ENCODE measurements at regions not wholly inside any gene's neighbourhood (a gene's known extent, or its start where the extent isn't known, plus 50 kb on each side); places are given as distances from the start of the nearest gene placed in this dataset.

GRCh38 chr13:69204620-69205019, 903.0 kb upstream of the ATXN8OS start:
- TF ChIP-seq, protein P1, sequence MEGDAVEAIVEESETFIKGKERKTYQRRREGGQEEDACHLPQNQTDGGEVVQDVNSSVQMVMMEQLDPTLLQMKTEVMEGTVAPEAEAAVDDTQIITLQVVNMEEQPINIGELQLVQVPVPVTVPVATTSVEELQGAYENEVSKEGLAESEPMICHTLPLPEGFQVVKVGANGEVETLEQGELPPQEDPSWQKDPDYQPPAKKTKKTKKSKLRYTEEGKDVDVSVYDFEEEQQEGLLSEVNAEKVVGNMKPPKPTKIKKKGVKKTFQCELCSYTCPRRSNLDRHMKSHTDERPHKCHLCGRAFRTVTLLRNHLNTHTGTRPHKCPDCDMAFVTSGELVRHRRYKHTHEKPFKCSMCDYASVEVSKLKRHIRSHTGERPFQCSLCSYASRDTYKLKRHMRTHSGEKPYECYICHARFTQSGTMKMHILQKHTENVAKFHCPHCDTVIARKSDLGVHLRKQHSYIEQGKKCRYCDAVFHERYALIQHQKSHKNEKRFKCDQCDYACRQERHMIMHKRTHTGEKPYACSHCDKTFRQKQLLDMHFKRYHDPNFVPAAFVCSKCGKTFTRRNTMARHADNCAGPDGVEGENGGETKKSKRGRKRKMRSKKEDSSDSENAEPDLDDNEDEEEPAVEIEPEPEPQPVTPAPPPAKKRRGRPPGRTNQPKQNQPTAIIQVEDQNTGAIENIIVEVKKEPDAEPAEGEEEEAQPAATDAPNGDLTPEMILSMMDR (IDR thresholded peaks at IDR 0.05; ENCODE audit: insufficient read depth, low read length, poor library complexity, severe bottlenecking) = no peak
- DNase-seq (ENCODE audit: extremely low read depth, insufficient read length) = no peak

DNA sequence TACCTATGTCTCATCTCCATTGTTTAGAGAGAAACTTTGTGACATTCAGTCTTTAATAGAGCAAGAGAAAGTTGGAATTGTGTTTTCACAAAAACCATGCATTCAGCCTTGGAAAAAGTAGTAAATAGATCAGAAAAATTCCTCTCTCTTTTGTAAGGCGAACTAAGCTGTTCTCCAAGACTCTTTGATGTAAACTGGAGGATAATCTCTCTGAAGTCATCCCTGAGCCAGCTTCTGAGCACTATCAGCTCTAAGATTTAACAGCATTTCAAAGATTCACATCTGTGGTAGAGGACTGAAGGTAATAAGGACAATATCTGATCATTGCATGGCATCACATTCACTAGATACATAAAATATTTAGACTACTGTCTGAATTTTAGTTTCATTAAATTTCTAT, 904.6 kb upstream of the ATXN8OS start:
- no peak for DNase-seq (ENCODE audit: extremely low read depth, insufficient read length)
- H3K4me3 ChIP-seq (replicated peaks; ENCODE audit: low read depth, low read length) = no peak overlapping the region
- TF ChIP-seq, protein P1 (IDR thresholded peaks at IDR 0.05; ENCODE audit: insufficient read depth, low read length, poor library complexity, severe bottlenecking) = no peak

More at GRCh38 chr13:69204620-69205019, 903.0 kb upstream of the ATXN8OS start:
- Histone ChIP-seq H3K4me3 (replicated peaks; ENCODE audit: low read depth, low read length) (no peak overlapping the region), H3K36me3 (ENCODE audit: control insufficient read depth, insufficient read depth, low read length) (no peaks in the 10 kb centered on the region), H3K27me3 (replicated peaks; ENCODE audit: control insufficient read depth, insufficient read depth, low read length) (no peaks in the 10 kb centered on the region)

DNA sequence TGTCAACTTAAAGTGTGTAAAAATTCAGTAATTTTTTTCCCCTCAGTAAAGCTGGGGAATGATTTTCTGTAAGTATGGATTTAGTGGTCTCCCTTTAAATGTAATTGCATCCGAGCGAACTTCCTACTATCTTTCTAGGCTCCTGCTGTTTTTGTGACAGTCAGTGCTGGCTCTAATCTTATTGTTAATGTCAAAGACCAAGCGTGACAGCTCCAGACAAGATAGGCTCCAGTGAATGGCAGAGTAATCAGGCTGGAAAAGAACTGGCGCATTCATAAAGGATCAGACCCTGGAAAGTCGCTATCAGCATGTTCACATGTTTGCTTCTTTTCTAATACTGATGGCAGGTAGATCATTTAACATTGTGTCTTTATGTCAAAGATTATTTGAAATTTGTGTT, 908.0 kb upstream of the ATXN8OS start:
- TF ChIP-seq, protein P1 (IDR thresholded peaks at IDR 0.05; ENCODE audit: insufficient read depth, low read length, poor library complexity, severe bottlenecking) = no peak
- no peak for DNase-seq (ENCODE audit: extremely low read depth, insufficient read length)
- no peaks in the 10 kb centered on the region for H3K27me3 ChIP-seq (replicated peaks; ENCODE audit: control insufficient read depth, insufficient read depth, low read length)
- no peak overlapping the region for H3K4me3 ChIP-seq (replicated peaks; ENCODE audit: low read depth, low read length)
- no peaks in the 10 kb centered on the region for H3K36me3 ChIP-seq (ENCODE audit: control insufficient read depth, insufficient read depth, low read length)

More for the DNA sequence above, 904.6 kb upstream of the ATXN8OS start:
- Histone ChIP-seq H3K27me3 (replicated peaks; ENCODE audit: control insufficient read depth, insufficient read depth, low read length) (no peaks in the 10 kb centered on the region), H3K36me3 (ENCODE audit: control insufficient read depth, insufficient read depth, low read length) (no peaks in the 10 kb centered on the region)

GRCh38 chr13:69198706-69199105, 908.9 kb upstream of the ATXN8OS start:
- DNase-seq (ENCODE audit: extremely low read depth, insufficient read length) = no peak
- TF ChIP-seq, protein P1 (IDR thresholded peaks at IDR 0.05; ENCODE audit: insufficient read depth, low read length, poor library complexity, severe bottlenecking) = no peak
- Histone ChIP-seq H3K4me3 (replicated peaks; ENCODE audit: low read depth, low read length) (no peak overlapping the region), H3K36me3 (ENCODE audit: control insufficient read depth, insufficient read depth, low read length) (no peaks in the 10 kb centered on the region), H3K27me3 (replicated peaks; ENCODE audit: control insufficient read depth, insufficient read depth, low read length) (no peaks in the 10 kb centered on the region)

DNA sequence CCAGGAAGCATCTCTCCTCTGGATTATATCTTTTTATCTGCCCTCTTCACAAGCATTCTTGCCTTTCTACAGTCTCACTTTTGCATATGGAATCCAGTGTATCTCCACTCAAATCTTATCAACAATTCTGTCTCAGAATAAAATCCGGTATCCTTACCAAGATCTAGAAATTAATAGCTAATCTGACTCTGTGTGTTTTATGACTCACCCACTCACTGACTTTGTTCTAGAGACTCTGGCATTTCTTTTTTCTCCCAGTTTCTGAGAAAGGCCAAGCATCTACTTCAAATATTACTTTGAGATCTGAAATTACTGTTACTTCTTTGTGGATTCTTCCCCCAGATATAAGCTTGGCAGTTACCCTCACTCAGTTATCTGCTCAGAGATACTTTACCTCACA, 913.5 kb upstream of the ATXN8OS start:
- TF ChIP-seq, protein P1 (IDR thresholded peaks at IDR 0.05; ENCODE audit: insufficient read depth, low read length, poor library complexity, severe bottlenecking) = no peak
- no peak for DNase-seq (ENCODE audit: extremely low read depth, insufficient read length)
- H3K4me3 ChIP-seq (replicated peaks; ENCODE audit: low read depth, low read length) = no peak overlapping the region
- no peaks in the 10 kb centered on the region for H3K27me3 ChIP-seq (replicated peaks; ENCODE audit: control insufficient read depth, insufficient read depth, low read length)
- H3K36me3 ChIP-seq (ENCODE audit: control insufficient read depth, insufficient read depth, low read length) = no peaks in the 10 kb centered on the region

GRCh38 chr13:69180034-69180433, 927.6 kb upstream of the ATXN8OS start:
- TF ChIP-seq, protein P1 (IDR thresholded peaks at IDR 0.05; ENCODE audit: insufficient read depth, low read length, poor library complexity, severe bottlenecking) = no peak
- H3K36me3 ChIP-seq (ENCODE audit: control insufficient read depth, insufficient read depth, low read length) = no peaks in the 10 kb centered on the region
- no peak overlapping the region for H3K4me3 ChIP-seq (replicated peaks; ENCODE audit: low read depth, low read length)
- DNase-seq (ENCODE audit: extremely low read depth, insufficient read length) = no peak
- no peaks in the 10 kb centered on the region for H3K27me3 ChIP-seq (replicated peaks; ENCODE audit: control insufficient read depth, insufficient read depth, low read length)
